GM12878 (cell line): ENCODE measurements at regions not wholly inside any gene's neighbourhood (a gene's known extent, or its start where the extent isn't known, plus 50 kb on each side); places are given as distances from the start of the nearest gene placed in this dataset.

Source experiments
- ATAC-seq: fragments of 200-7000 bp; cut with Tn5 transposase; 3 replicates; pipeline ENCODE4 v1.9.1; 2020; ENCODE audit warnings: mild to moderate bottlenecking, moderate library complexity
- BruUV-seq: library from RNA; stranded (reverse); fragments of 400-500 nt; replicated peaks from 2 replicates; lab custom pipeline; 2021; lab: Mats Ljungman, UMichigan
- CTCF ChIA-PET: fragments of 300-600 bp; sonication (Branson Sonifier 250); formaldehyde crosslinking; extraction: SDS; loops from one replicate; lab custom pipeline; 2021; ENCODE audit warnings: inconsistent platforms; lab: Yijun Ruan, JAX
- POLR2A ChIA-PET: fragments of 350-600 bp; formaldehyde crosslinking; extraction: SDS; loops from one replicate; lab custom pipeline; 2021; ENCODE audit warnings: inconsistent platforms; lab: Charles Lee
- RAD21 ChIA-PET: fragments of 300-600 bp; sonication (Branson Sonifier 250); formaldehyde crosslinking; loops from one replicate; lab custom pipeline; 2023; ENCODE audit warnings: antibody characterized with exemption; ENCODE audit not compliant: unreplicated experiment; lab: Charles Lee
- SMC1A ChIA-PET: fragments of 300-600 bp; sonication (Branson Sonifier 250); formaldehyde crosslinking; loops from one replicate; lab custom pipeline; 2023; ENCODE audit not compliant: unreplicated experiment, uncharacterized antibody; lab: Charles Lee
- DNase-seq: peaks from one replicate; pipeline ENCODE4 v3.0.0-alpha.2; 2011; ENCODE audit warnings: low read depth, low spot score
- FAIRE-seq: peaks from 3 replicates; lab custom pipeline; 2011; peaks lifted over from hg19 to GRCh38; lab: Jason Lieb, UNC
- H2AFZ ChIP-seq: 2 replicates; pipeline ENCODE4 v1.6.0; 2011; ENCODE audit warnings: low read depth, low read length, control low read depth; ENCODE audit not compliant: control insufficient read depth
- H3K27ac ChIP-seq: 2 replicates; pipeline ENCODE4 v1.5.1; 2011; ENCODE audit warnings: control low read depth; ENCODE audit not compliant: control insufficient read depth, insufficient read depth
- H3K27me3 ChIP-seq, 2 experiments: replicated peaks in 1 of 2; 2 replicates each; pipeline versions ENCODE4 v1.6.0 to v1.6.1; 2011; ENCODE audit warnings: low read length in 1 of 2; ENCODE audit not compliant: control insufficient read depth in 2 of 2, insufficient read depth in 2 of 2
- H3K36me3 ChIP-seq, 2 experiments: 2 replicates each; pipeline ENCODE4 v1.5.1; 2011; ENCODE audit warnings: low read length in 1 of 2; ENCODE audit not compliant: control insufficient read depth in 2 of 2, insufficient read depth in 2 of 2
- H3K4me1 ChIP-seq: 2 replicates; pipeline ENCODE4 v1.6.1; 2011; ENCODE audit warnings: mild to moderate bottlenecking, low read length, moderate library complexity, mixed read lengths; ENCODE audit not compliant: control insufficient read depth, insufficient read depth
- H3K4me2 ChIP-seq: 2 replicates; pipeline ENCODE4 v1.6.0; 2011; ENCODE audit warnings: control low read depth; ENCODE audit not compliant: control insufficient read depth, insufficient read depth
- H3K4me3 ChIP-seq: fragments of 200-600 bp; sonication (generic); 2 replicates; pipeline ENCODE4 v1.5.1; 2016
- H3K79me2 ChIP-seq: 2 replicates; pipeline ENCODE4 v1.6.0; 2011; ENCODE audit warnings: low read length; ENCODE audit not compliant: control insufficient read depth, insufficient read depth
- H3K9ac ChIP-seq: 2 replicates; pipeline ENCODE4 v1.8.0; 2011; ENCODE audit warnings: low read length, control low read depth, mixed read lengths; ENCODE audit not compliant: control insufficient read depth, insufficient read depth
- H3K9me3 ChIP-seq: replicated peaks from 3 replicates; pipeline ENCODE4 v1.5.1; 2011; ENCODE audit warnings: mild to moderate bottlenecking, low read length; ENCODE audit not compliant: control insufficient read depth, insufficient read depth
- H4K20me1 ChIP-seq: 2 replicates; pipeline ENCODE4 v1.6.0; 2011; ENCODE audit not compliant: control insufficient read depth, insufficient read depth
- CTCF ChIP-seq, 3 experiments: IDR thresholded peaks in 2 of 3; conservative IDR thresholded peaks in 1 of 3; 2 replicates each; pipeline ENCODE4 v1.5.1; 2011; ENCODE audit warnings: low read depth in 3 of 3, low read length in 3 of 3, mild to moderate bottlenecking in 3 of 3, control low read depth in 2 of 3, moderate library complexity in 2 of 3, inconsistent platforms in 1 of 3, mixed read lengths in 1 of 3; ENCODE audit not compliant: control insufficient read depth in 2 of 3, insufficient read depth in 1 of 3; ENCODE audit errors: extremely low read depth in 1 of 3
- ESRRA ChIP-seq: IDR thresholded peaks from 2 replicates; pipeline ENCODE4 v1.6.1; 2012; ENCODE audit warnings: mild to moderate bottlenecking, low read length, improper control_type of control experiment
- GABPA ChIP-seq: IDR thresholded peaks from 2 replicates; pipeline ENCODE4 v1.6.1; 2014; ENCODE audit warnings: antibody characterized with exemption, low read depth, mild to moderate bottlenecking, inconsistent platforms
- HCFC1 ChIP-seq: fragments of 150-350 bp; IDR thresholded peaks from 2 replicates; pipeline ENCODE4 v1.6.1; 2014; ENCODE audit warnings: low read length
- HSF1 ChIP-seq: fragments of 150-350 bp; IDR thresholded peaks from 2 replicates; pipeline ENCODE4 v1.6.1; 2014; ENCODE audit warnings: mild to moderate bottlenecking, low read depth, low read length
- IKZF1 ChIP-seq: fragments of 450-650 bp; conservative IDR thresholded peaks from 2 replicates; pipeline ENCODE4 v1.6.1; 2017; ENCODE audit warnings: antibody characterized with exemption, mild to moderate bottlenecking
- in situ Hi-C: fragments of 300-500 bp; cut with MboI; formaldehyde crosslinking; loops from 9 replicates; pipeline ENCODE4 v1.14.3; 2018; ENCODE audit warnings: mixed read lengths
- intact Hi-C: fragments of 100-400 bp; cut with micrococcal nuclease; formaldehyde crosslinking; loops from one replicate; pipeline ENCODE4 v1.14.2; 2022; ENCODE audit not compliant: unreplicated experiment

GRCh38 chr5:123787635-123788034 lies 275.7 kb downstream of the CSNK1G3 start:
- intact Hi-C loops = no loop called here
- Histone ChIP-seq H3K79me2 (no peaks in the 10 kb centered on the region), H4K20me1 (no peaks in the 10 kb centered on the region), H3K9me3 (no peaks in the 10 kb centered on the region; the same call in 2 of the 3 replicates), H3K4me3 (no peak overlapping the region), H3K4me2 (no peak overlapping the region), H3K4me1 (no peaks in the 10 kb centered on the region), H3K9ac (no peak overlapping the region), H3K27me3 (no peaks in the 10 kb centered on the region), H3K27ac (no peak overlapping the region), H3K36me3 (no peaks in the 10 kb centered on the region), H2AFZ (no peak overlapping the region)
- ATAC-seq = no peak
- CTCF ChIA-PET = interaction anchor here (0.6 kb wide), 1 partner anchor 62 kb away, joined by 3 read pairs; no protein-coding TSS in a partner anchor
- POLR2A ChIA-PET = no interaction called here
- FAIRE-seq = no peak
- no TSS peak for BruUV-seq
- SMC1A ChIA-PET = interaction anchor here (1.2 to 3.8 kb wide), 2 partner anchors 11 to 199 kb away, joined by 3 to 11 read pairs; no protein-coding TSS in a partner anchor
- TF ChIP-seq HCFC1 (no peak), IKZF1 (no peak), GABPA (no peak), HSF1 (no peak), CTCF (IDR thresholded peaks at IDR 0.05 in 2 of 3, conservative IDR thresholded peaks at IDR 0.05 in 1 of 3; ENCODE audit: control insufficient read depth in 2 of 3, extremely low read depth in 1 of 3, insufficient read depth in 1 of 3, low read depth in 3 of 3, low read length in 3 of 3) (no peak), ESRRA (no peak)
- in situ Hi-C loops = no loop called here
- RAD21 ChIA-PET = no interaction called here
- no peak for DNase-seq
